Fibroblast of skin of back (primary cell): ENCODE measurements at regions not wholly inside any gene's neighbourhood (a gene's known extent, or its start where the extent isn't known, plus 50 kb on each side); places are given as distances from the start of the nearest gene placed in this dataset.

Experiments used
- DNase-seq: peaks from one replicate; pipeline ENCODE4 v3.0.0-alpha.2; 2013

- no peak for DNase-seq
These were observed 60.3 kb upstream of the EML4 start for GRCh38 chr2:42108852-42109251.

GRCh38 chr2:42109959-42110640, 59.1 kb upstream of the EML4 start:
- DNase-seq = no peak

DNA sequence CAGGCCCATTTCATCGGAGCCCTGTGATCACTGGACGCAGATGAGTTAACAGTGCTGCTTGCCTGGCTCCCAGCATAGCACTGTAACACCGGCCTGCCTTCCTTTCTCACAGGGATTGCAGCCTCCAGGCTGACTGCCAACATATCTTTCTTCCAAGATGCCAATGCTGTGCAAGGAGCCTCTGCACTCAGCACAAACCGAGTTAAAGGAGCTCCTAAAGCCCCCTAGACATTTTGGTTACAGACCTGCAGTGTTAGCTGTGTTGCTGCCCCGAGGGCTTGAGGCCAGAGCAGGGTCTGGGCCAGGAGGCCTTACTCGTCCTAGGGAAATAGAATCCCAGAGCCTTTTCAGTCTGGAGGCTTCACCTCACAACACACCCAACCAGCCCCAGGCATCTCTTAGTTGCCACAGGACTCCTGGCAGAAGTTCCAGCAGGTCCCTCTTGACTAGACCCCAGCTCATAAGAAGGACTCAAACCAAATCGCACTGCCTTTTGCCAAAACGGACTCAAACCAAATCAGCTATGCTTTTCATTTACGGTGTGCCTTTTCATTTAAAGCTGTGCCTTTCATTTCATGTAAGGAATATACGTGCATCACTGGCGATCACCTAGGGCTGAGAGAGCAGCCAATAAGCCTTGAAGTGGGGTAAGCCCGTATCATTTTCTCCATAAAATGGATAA, 58.4 kb upstream of the EML4 start:
- peak; percentile 48 for DNase-seq

- DNase-seq = no peak
These were observed 56.7 kb upstream of the EML4 start for GRCh38 chr2:42112418-42112817.

DNA sequence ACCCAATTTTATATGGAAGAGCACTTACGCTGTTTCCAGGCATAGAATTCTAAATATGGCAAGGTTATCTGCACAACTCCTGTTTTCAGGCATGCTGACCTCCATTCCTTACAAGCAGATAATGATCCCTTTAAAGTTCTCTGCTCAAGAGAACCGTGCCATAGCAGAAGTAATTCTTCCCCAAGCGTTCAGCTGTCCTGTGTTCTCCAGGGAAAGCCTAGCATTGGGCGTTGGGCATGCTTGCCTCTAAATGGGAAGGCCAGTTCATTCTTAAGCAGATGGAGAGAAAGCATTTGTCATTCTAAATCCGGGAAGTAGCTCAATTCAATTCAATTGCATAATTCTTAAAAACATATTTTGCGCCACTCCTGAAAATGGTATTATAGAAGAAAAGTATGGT, 55.7 kb upstream of the EML4 start:
- no peak for DNase-seq

- DNase-seq = no peak
These were observed 55.1 kb upstream of the EML4 start for GRCh38 chr2:42114091-42114490.

DNA sequence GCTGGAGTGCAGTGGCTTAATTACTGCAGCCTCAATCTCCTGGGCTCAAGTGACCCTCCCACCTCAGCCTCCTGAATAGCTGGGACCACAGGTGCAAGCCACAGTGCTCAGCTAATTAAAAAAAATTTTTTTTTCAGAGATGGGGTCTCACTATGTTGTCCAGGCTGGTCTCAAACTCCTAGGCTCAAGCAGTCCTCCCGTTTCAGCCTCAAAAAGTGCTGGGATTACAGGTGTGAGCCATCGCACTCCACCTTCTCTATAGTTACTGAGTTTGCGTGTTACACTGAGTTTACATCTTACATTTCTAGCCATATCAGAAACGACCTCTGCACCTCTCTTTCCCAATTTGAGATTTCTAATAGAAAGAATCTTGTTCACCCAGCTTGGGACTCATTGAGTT, 53.6 kb upstream of the EML4 start:
- no peak for DNase-seq

DNA sequence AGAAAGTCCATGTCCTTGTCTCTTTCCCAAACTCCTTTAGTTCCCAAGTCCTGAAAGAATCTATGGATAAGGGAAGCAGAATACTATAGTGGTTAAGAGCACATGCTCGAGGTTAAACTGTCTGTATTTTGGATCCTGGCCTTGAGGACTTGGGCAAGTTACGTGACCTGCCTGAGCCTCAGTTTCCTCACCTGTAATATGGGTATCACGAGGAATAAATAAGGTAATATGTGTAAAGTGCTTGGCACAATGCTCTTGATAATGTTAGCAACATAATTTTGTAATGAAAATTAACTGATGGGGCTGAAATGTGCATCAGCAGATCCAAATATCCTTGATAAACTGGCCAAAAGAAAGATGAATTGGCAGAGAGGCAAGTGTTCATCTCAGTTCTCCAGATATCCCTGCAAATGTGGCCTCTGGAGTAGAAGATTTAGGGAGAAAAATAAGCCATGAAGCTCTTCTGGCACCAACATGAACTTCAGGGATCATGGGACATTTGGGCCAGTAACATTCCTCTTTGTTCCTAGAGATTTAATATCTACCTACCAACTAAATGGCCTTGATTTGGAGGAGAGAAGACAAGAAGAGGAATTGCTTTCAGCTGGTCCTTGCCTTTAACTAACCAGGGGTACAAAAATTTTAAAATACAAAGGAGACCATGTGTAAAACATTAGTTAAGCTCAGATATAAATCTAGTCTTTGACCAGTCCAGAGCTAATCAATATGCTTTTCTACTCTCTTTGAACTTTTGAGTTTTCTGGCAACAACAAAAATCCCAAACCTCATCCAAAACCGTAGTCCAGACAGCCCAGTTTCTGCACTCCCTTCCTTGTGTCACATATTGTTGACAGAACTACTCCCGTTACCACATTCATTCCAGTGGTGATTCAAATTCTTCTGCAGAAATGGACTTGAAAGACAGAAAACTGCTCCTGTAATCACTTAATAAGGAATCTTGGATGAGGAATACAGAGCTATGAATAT, 52.7 kb upstream of the EML4 start:
- DNase-seq = peak; percentile 87

DNA sequence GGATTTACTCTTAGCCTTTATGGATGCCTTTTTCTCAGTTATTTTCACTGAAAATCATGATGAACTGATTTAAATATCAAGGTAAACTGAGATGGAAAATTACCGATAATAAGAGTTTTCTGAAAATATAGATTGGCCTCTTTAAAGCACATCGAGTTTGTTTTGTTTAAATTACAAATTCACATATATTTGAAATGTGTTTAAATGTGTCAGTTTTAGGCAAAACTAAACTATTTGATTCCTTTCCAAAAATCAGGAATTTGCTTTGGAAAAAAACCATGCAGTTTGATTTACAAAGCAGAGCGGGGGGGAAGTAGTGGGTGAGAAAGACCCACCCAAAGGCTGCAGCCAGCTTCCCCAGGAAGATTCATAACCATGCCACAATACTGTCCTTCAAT, 52.0 kb upstream of the EML4 start:
- no peak for DNase-seq

GRCh38 chr2:42117923-42118753, 51.0 kb upstream of the EML4 start:
- peak; percentile 95 for DNase-seq

DNA sequence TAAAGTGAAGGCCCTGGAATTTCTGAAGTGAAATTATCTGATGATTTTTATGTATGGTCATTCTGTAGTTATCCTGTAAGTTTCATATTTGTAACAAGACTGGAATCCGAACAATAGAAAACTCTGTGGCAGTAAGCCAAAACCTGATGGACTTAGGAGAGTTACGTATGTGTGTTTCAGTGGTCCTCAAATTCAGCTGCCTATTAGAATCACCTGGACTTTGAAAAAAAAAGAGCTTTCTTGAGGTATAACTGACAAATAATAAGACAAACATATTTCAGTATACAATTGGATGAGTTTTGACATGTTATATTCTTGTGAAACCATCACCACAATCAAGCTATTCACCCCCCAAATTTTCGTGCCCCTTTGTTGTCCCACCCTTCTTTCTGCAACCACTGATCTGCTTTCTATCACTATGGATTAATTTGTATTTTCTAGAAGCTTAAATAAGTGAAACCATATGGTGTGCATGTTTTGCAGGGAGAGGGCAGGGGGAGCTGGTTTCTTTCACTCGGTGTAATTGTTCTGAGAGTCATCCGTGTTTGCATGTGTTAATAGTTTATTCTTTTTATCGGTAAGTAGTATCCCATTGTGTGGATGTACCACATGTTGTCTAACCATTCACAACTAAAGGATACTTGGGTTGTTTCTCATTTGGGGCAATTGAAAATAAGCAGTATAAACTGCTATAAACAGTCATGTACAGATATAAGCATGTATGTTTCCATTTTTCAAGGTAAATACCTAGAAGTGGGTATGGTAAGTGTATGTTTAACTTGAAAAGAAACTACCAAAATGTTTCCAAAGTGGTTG, 50.2 kb upstream of the EML4 start:
- DNase-seq = peak; percentile 48
